ENCODE measurements at regions not wholly inside any gene's neighbourhood (a gene's known extent, or its start where the extent isn't known, plus 50 kb on each side); places are given as distances from the start of the nearest gene placed in this dataset.

GRCh38 chr20:52565614-52566013, 374.0 kb upstream of the ZFP64 start:
- Histone ChIP-seq H2AK5ac (ENCODE audit: low read depth, low read length) (no peak overlapping the region), H4K91ac (replicated peaks; ENCODE audit: insufficient read length, low read length) (no peak overlapping the region), H2BK20ac (ENCODE audit: low read length) (no peak overlapping the region), H3K4ac (replicated peaks; ENCODE audit: insufficient read length, low read depth, low read length) (no peak overlapping the region), H3K79me1 (ENCODE audit: low read depth, low read length) (no peaks in the 10 kb centered on the region), H3K27me3 (replicated peaks in 1 of 4; ENCODE audit: control insufficient read depth in 3 of 4, extremely low read depth in 1 of 4, insufficient read depth in 3 of 4, low read length in 3 of 4) (no peaks in the 10 kb centered on the region), H3K4me2 (ENCODE audit: insufficient read depth in 1 of 2, low read depth in 2 of 2, low read length in 2 of 2) (no peak overlapping the region), H3K14ac (ENCODE audit: insufficient read length) (no peak overlapping the region), H3K36me3 (ENCODE audit: control insufficient read depth in 2 of 4, insufficient read depth in 4 of 4, low read length in 3 of 4) (no peaks in the 10 kb centered on the region), H2BK5ac (ENCODE audit: low read depth, low read length) (no peak overlapping the region), H4K5ac (ENCODE audit: insufficient read length, low read depth, low read length) (no peak overlapping the region), H3K56ac (replicated peaks; ENCODE audit: insufficient read length, low read depth, low read length) (no peak overlapping the region), H2BK15ac (ENCODE audit: low read length) (no peak overlapping the region), H3K4me1 (replicated peaks in 1 of 4; ENCODE audit: control insufficient read depth in 3 of 4, insufficient read depth in 4 of 4, low read length in 3 of 4) (no peaks in the 10 kb centered on the region), H2BK12ac (ENCODE audit: low read depth, low read length) (no peak overlapping the region), H3K18ac (ENCODE audit: extremely low read depth, low read length) (no peak overlapping the region), H4K20me1 (replicated peaks in 1 of 2; ENCODE audit: control insufficient read depth in 1 of 2, insufficient read depth in 2 of 2, low read length in 2 of 2) (no peaks in the 10 kb centered on the region), H2BK120ac (replicated peaks; ENCODE audit: low read depth, low read length) (no peak overlapping the region), H3K9me3 (ENCODE audit: insufficient read depth in 2 of 2, low read depth in 1 of 2, low read length in 1 of 2) (no peaks in the 10 kb centered on the region), H3K23me2 (ENCODE audit: low read depth, low read length) (no peaks in the 10 kb centered on the region), H3K4me3 (ENCODE audit: extremely low read depth in 1 of 4, insufficient read depth in 2 of 4, low read depth in 3 of 4, low read length in 4 of 4) (no peak overlapping the region), H3K23ac (ENCODE audit: insufficient read length) (no peak overlapping the region), H3K27ac (ENCODE audit: low read depth, low read length) (no peak overlapping the region), H4K8ac (ENCODE audit: extremely low read depth, insufficient read depth, low read length) (no peak overlapping the region), H3K79me2 (ENCODE audit: control insufficient read depth in 1 of 2, insufficient read depth in 2 of 2, low read length in 2 of 2) (no peaks in the 10 kb centered on the region), H2AFZ (ENCODE audit: low read length) (no peak overlapping the region), H3K9ac (replicated peaks in 1 of 4; ENCODE audit: extremely low read depth in 1 of 4, low read depth in 3 of 4, low read length in 3 of 4) (no peak overlapping the region)
- POLR2A ChIA-PET (ENCODE audit: partially characterized antibody), result no interaction called here
- DNase-seq (ENCODE audit: low read depth in 1 of 2, low spot score in 2 of 2) (no peak), FAIRE-seq (no peak)
- no peak for TF ChIP-seq RBBP5 (IDR thresholded peaks at IDR 0.05; ENCODE audit: borderline replicate concordance, low read depth, low read length)
- no peak for TF ChIP-seq CBX5 (IDR thresholded peaks at IDR 0.05; ENCODE audit: low read depth, low read length)
- no peak for TF ChIP-seq JUND (IDR thresholded peaks at IDR 0.05; ENCODE audit: low read length)
- TF ChIP-seq MAX (IDR thresholded peaks at IDR 0.05), result no peak
- no peak for TF ChIP-seq ASH2L (IDR thresholded peaks at IDR 0.05; ENCODE audit: low read length)
- TF ChIP-seq USF2 (IDR thresholded peaks at IDR 0.05; ENCODE audit: low read length), result no peak
- TF ChIP-seq KDM4A (IDR thresholded peaks at IDR 0.05; ENCODE audit: low read depth, low read length, severe bottlenecking), result no peak
- no peak for TF ChIP-seq CTCF (IDR thresholded peaks at IDR 0.05; ENCODE audit: control extremely low read depth in 1 of 3, insufficient read depth in 1 of 3, low read depth in 1 of 3, low read length in 3 of 3)
- TF ChIP-seq SP1 (IDR thresholded peaks at IDR 0.05; ENCODE audit: low read depth, low read length), result no peak
- no peak for TF ChIP-seq KDM5A (IDR thresholded peaks at IDR 0.05; ENCODE audit: low read length)
- no peak for TF ChIP-seq SIX5 (IDR thresholded peaks at IDR 0.05; ENCODE audit: low read depth, low read length)
- no peak for TF ChIP-seq PHF8 (conservative IDR thresholded peaks at IDR 0.05; ENCODE audit: low read depth, low read length)
- CTCF ChIA-PET (ENCODE audit: partially characterized antibody), result no interaction called here
- 92% methylated on average over 2 of the region's 2 CpGs; no CpG with 5 or more reads in 1 of the 2 experiments for WGBS, 2 experiments (ENCODE audit: extremely low coverage in 1 of 2, insufficient coverage in 1 of 2, insufficient read length in 1 of 2, insufficient replicate concordance in 2 of 2, low coverage in 1 of 2, low lambda C conversion rate in 2 of 2, missing lambda C conversion rate in 1 of 2)

Data from H1 (cell line).